Adrenal gland (tissue), 9 donors: ENCODE measurements at regions not wholly inside any gene's neighbourhood (a gene's known extent, or its start where the extent isn't known, plus 50 kb on each side); places are given as distances from the start of the nearest gene placed in this dataset.

Source experiments
- DNase-seq, 7 donors: peaks; one replicate each; pipeline ENCODE4 v3.0.0-alpha.2; 2019 to 2020
- H3K27ac ChIP-seq, 5 donors: fragments of 200-600 bp; sonication (generic) in 4 of 5; 1 replicate in 3 of 5; 2 replicates in 2 of 5; pipeline versions ENCODE4 v1.5.1 to v1.8.0; 2016 to 2020; ENCODE audit warnings: mild to moderate bottlenecking in 1 of 5
- H3K27me3 ChIP-seq: fragments of 200-600 bp; 2 replicates; pipeline ENCODE4 v1.8.0; 2021
- H3K36me3 ChIP-seq, 2 donors: fragments of 200-600 bp; replicated peaks in 1 of 2; 1 replicate in 1 of 2; 2 replicates in 1 of 2; pipeline versions ENCODE4 v1.5.1 to v1.8.0; 2018 to 2022
- H3K4me1 ChIP-seq, 2 donors: fragments of 200-600 bp; replicated peaks in 1 of 2; 1 replicate in 1 of 2; 2 replicates in 1 of 2; pipeline versions ENCODE4 v1.5.1 to v1.8.0; 2018 to 2021
- H3K4me3 ChIP-seq, 4 donors: fragments of 200-600 bp; sonication (generic) in 3 of 4; one replicate each; pipeline ENCODE4 v1.5.1; 2016 to 2018
- H3K9me3 ChIP-seq, 3 donors: fragments of 200-600 bp; sonication (generic) in 1 of 3; replicated peaks in 1 of 3; 1 replicate in 2 of 3; 2 replicates in 1 of 3; pipeline versions ENCODE4 v1.5.1 to v1.8.0; 2016 to 2021
- CTCF ChIP-seq, 6 experiments: fragments of 450-650 bp in 4 of 6; fragments of 200-600 bp in 2 of 6; sonication (generic) in 1 of 6; IDR thresholded peaks; 1 replicate in 5 of 6; 2 replicates in 1 of 6; pipeline versions ENCODE4 v1.5.1 to v1.8.0; 2016 to 2021; ENCODE audit warnings: antibody characterized with exemption in 6 of 6, mild to moderate bottlenecking in 2 of 6, moderate library complexity in 1 of 6
- POLR2A ChIP-seq, 2 donors: fragments of 450-650 bp; IDR thresholded peaks; one replicate each; pipeline ENCODE4 v1.6.1; 2017; ENCODE audit warnings: antibody characterized with exemption in 2 of 2, mild to moderate bottlenecking in 2 of 2, moderate library complexity in 1 of 2
- whole genome bisulfite sequencing, 4 donors: extraction: QIAGEN DNeasy Blood & Tissue Kit in 2 of 4; methylation state at CpG; one replicate each; pipeline versions ENCODE4 v1.1.5 to v1.1.7; 2013 to 2017; 5-methylcytosine and 5-hydroxymethylcytosine counted together
- intact Hi-C, 2 donors: fragments of 100-400 bp; cut with DNase I; formaldehyde crosslinking; loops; one replicate each; pipeline versions ENCODE4 v1.14.1 to v1.15.0; 2022 to 2023
- donor health status: healthy with polysubstance abuse.
- donor health status: Bipolar disorder and iron deficiency.
- donor health status: DM: yes; HTN: yes; CAD: no.
- donor health status: DM: no; HTN: no; CAD: no.
- donor health status: DM: no; HTN: no; CAD: no.

GRCh38 chr2:19111354-19111753 is 247.1 kb downstream of the OSR1 start:
- H3K4me3 ChIP-seq = no peak overlapping the region
- no peaks in the 10 kb centered on the region for H3K27me3 ChIP-seq
- no peaks in the 10 kb centered on the region for H3K36me3 ChIP-seq
- 52 to 72% (median 64%) methylated on average over 3 of the region's 3 CpGs for WGBS, 4 donors
- H3K4me1 ChIP-seq = no peaks in the 10 kb centered on the region
- no peak overlapping the region for H3K27ac ChIP-seq
- intact Hi-C loops = no loop called here
- no peak for DNase-seq
- no peaks in the 10 kb centered on the region for H3K9me3 ChIP-seq
- TF ChIP-seq POLR2A (IDR thresholded peaks at IDR 0.05) (no peak), CTCF (IDR thresholded peaks at IDR 0.05) (no peak)

GRCh38 chr2:19109518-19109917 is 248.9 kb downstream of the OSR1 start:
- TF ChIP-seq CTCF (IDR thresholded peaks at IDR 0.05) = no peak
- TF ChIP-seq POLR2A (IDR thresholded peaks at IDR 0.05) = no peak
- H3K27ac ChIP-seq = no peak overlapping the region
- intact Hi-C loops = no loop called here
- H3K4me1 ChIP-seq = no peaks in the 10 kb centered on the region
- no peak overlapping the region for H3K4me3 ChIP-seq
- H3K36me3 ChIP-seq = no peaks in the 10 kb centered on the region
- no peaks in the 10 kb centered on the region for H3K9me3 ChIP-seq
- no peak for DNase-seq
- H3K27me3 ChIP-seq = no peaks in the 10 kb centered on the region
- WGBS, 4 donors = 81 to 85% (median 83%) methylated on average over 5 of the region's 5 CpGs

GRCh38 chr2:19106376-19106775 is 252.0 kb downstream of the OSR1 start:
- no peaks in the 10 kb centered on the region for H3K27me3 ChIP-seq
- no peaks in the 10 kb centered on the region for H3K4me1 ChIP-seq
- H3K36me3 ChIP-seq = no peaks in the 10 kb centered on the region
- intact Hi-C loops = no loop called here
- TF ChIP-seq POLR2A (IDR thresholded peaks at IDR 0.05) = no peak
- TF ChIP-seq CTCF (IDR thresholded peaks at IDR 0.05) = no peak
- WGBS, 4 donors = 71 to 80% (median 75%) methylated on average over 1 of the region's 1 CpG
- H3K9me3 ChIP-seq = no peaks in the 10 kb centered on the region
- DNase-seq = no peak
- H3K4me3 ChIP-seq = no peak overlapping the region
- no peak overlapping the region for H3K27ac ChIP-seq

GRCh38 chr2:19104503-19104902 is 253.9 kb downstream of the OSR1 start:
- 83 to 91% (median 89%) methylated on average over 4 of the region's 4 CpGs for WGBS, 4 donors
- Histone ChIP-seq H3K4me1 (no peaks in the 10 kb centered on the region), H3K4me3 (no peak overlapping the region), H3K36me3 (no peaks in the 10 kb centered on the region), H3K27ac (no peak overlapping the region), H3K27me3 (no peaks in the 10 kb centered on the region), H3K9me3 (no peaks in the 10 kb centered on the region)
- intact Hi-C loops = no loop called here
- TF ChIP-seq CTCF (IDR thresholded peaks at IDR 0.05) = no peak
- no peak for DNase-seq
